Vagina (tissue), 2 donors: ENCODE measurements at regions not wholly inside any gene's neighbourhood (a gene's known extent, or its start where the extent isn't known, plus 50 kb on each side); places are given as distances from the start of the nearest gene placed in this dataset.

Experiments
- DNase-seq, 2 donors: peaks; one replicate each; pipeline ENCODE4 v3.0.0-alpha.2; 2017; ENCODE audit errors: extremely low spot score in 2 of 2
- H3K27ac ChIP-seq: fragments of 200-600 bp; sonication (generic); one replicate; pipeline ENCODE4 v1.5.1; 2019
- H3K27me3 ChIP-seq: fragments of 200-600 bp; sonication (generic); one replicate; pipeline ENCODE4 v1.5.1; 2019
- H3K36me3 ChIP-seq, 2 donors: fragments of 200-600 bp; sonication (generic); one replicate each; pipeline ENCODE4 v1.5.1; 2017 to 2019
- H3K4me1 ChIP-seq: fragments of 200-600 bp; sonication (generic); one replicate; pipeline ENCODE4 v1.5.1; 2019
- H3K4me3 ChIP-seq, 2 donors: fragments of 200-600 bp; sonication (generic); 1 replicate in 1 of 2; 2 replicates in 1 of 2; pipeline ENCODE4 v1.5.1; 2016 to 2019
- H3K9me3 ChIP-seq: fragments of 200-600 bp; sonication (generic); one replicate; pipeline ENCODE4 v1.5.1; 2019
- CTCF ChIP-seq, 3 experiments: fragments of 450-650 bp in 2 of 3; fragments of 200-600 bp in 1 of 3; sonication (generic) in 1 of 3; IDR thresholded peaks; one replicate each; pipeline ENCODE4 v1.5.1; 2017 to 2019; ENCODE audit warnings: antibody characterized with exemption in 3 of 3, mild to moderate bottlenecking in 2 of 3, moderate library complexity in 2 of 3
- POLR2A ChIP-seq, 2 donors: fragments of 450-650 bp; IDR thresholded peaks; one replicate each; pipeline ENCODE4 v1.6.1; 2017; ENCODE audit warnings: antibody characterized with exemption in 2 of 2, mild to moderate bottlenecking in 2 of 2, moderate library complexity in 2 of 2
- POLR2AphosphoS5 ChIP-seq, 2 donors: sonication (generic); formaldehyde crosslinking; IDR thresholded peaks; one replicate each; pipeline ENCODE4 v1.9.0; 2017; ENCODE audit warnings: antibody characterized with exemption in 2 of 2, mild to moderate bottlenecking in 2 of 2, low read depth in 1 of 2; ENCODE audit not compliant: insufficient read depth in 1 of 2
- intact Hi-C: fragments of 100-400 bp; cut with DNase I; formaldehyde crosslinking; loops from one replicate; pipeline ENCODE4 v1.15.1; 2023

GRCh38 chr21:43332861-43333297 is 94.1 kb downstream of the SIK1 start:
- peak overlapping the region; percentile 8 to 16 for H3K4me3 ChIP-seq
- no peaks in the 10 kb centered on the region for H3K36me3 ChIP-seq
- no peak for DNase-seq
- no peaks in the 10 kb centered on the region for H3K27me3 ChIP-seq
- peaks cover 28% of the 10 kb centered on the region for H3K4me1 ChIP-seq
- intact Hi-C loops: no loop called here
- H3K27ac ChIP-seq: peak overlapping the region; percentile 66
- no peaks in the 10 kb centered on the region for H3K9me3 ChIP-seq
- TF ChIP-seq POLR2AphosphoS5 (IDR thresholded peaks at IDR 0.05; ENCODE audit: insufficient read depth in 1 of 2, low read depth in 1 of 2) (no peak), POLR2A (IDR thresholded peaks at IDR 0.05) (no peak), CTCF (IDR thresholded peaks at IDR 0.05) (no peak)

DNA sequence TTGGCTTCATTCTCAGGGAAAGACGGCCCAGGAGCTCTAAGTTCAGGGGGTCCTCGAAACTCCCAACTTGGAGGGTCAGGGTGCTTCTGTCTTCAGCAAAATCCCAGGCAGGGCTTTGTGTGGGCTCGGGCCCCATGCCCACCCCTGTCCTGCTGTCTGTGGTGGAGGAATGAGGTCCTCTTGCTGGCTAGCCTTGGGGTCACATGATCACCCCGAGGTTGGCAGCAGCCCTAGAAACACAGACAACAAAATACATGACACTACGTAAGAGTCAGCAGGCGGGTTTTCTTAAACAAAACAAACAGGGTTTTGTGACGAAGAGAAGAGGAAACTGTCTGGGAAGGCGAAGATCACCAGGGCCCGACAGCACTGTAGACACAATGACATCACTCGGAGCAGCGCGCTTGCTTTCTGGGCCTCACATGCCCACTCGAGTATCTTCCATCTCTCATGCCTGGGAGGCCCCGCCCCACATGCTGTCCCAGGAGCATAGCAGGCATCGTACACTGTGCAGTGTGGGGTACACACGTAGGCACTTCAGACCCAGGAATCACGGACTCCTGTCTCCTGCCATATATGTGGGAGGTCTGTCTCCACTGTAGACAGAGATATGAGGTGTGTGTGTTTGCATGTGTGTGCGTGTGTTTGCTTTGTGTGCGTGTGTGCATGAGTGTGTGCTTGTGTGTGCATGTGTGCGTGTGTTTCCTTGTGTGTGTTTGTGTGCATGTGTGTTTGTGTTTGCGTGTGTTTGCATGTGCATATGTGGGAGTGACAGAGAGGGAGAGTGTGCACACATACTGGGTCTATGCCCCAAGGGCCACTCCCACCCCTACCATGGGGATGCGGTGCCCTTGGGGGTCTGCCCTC is 94.7 kb downstream of the SIK1 start:
- intact Hi-C loops: no loop called here
- no peak overlapping the region for H3K4me3 ChIP-seq

DNA sequence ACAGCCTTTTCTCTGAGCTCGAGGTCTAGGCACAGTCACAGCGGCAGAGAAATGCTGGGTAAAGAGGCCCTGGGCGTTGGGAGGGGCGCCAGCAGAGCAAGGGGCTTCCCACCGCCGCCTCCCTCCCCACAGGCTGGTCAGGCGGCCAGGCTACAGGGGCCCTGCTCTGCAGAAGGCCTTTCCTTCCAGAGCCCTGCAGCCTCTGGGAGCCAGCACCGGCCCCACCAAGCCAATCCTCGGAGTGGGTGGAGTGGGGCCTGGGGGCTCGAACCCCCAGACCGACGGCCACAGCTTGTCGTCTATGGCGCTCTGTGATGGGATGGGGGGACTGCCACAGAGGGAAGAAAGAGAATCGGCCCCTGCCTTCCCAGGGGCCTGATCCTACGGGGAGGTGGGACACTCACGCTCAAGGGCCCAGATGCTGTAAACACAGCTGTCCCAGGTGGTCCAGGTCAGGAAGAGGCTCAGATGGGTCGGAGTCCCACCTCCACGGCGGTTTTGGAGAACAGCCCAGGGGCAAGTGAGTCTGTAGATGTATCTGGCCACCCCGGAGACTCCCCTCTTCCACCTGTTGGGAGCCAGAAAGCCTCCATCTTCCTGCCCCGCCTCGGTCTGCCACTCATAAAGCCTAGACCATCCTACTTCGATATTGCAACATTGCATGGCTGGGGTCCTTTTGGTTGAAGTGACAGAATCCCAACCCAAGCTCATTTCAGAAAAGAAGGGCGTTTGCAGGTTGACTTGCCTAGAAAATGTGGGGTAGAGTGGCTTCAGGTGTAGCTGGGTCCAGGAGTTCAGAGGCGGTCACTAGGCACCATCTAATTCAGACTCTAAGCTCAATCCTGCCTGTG is 95.6 kb downstream of the SIK1 start:
- Histone ChIP-seq H3K9me3 (no peaks in the 10 kb centered on the region), H3K27me3 (no peaks in the 10 kb centered on the region), H3K4me3 (no peak overlapping the region), H3K27ac (no peak overlapping the region), H3K4me1 (peaks cover 28% of the 10 kb centered on the region), H3K36me3 (no peaks in the 10 kb centered on the region)
- no peak for DNase-seq
- TF ChIP-seq POLR2A (IDR thresholded peaks at IDR 0.05) (no peak), POLR2AphosphoS5 (IDR thresholded peaks at IDR 0.05; ENCODE audit: insufficient read depth in 1 of 2, low read depth in 1 of 2) (no peak), CTCF (IDR thresholded peaks at IDR 0.05) (no peak)
- intact Hi-C loops: no loop called here

More for the DNA sequence above, 94.7 kb downstream of the SIK1 start:
- H3K27me3 ChIP-seq: no peaks in the 10 kb centered on the region
- no peaks in the 10 kb centered on the region for H3K36me3 ChIP-seq
- H3K27ac ChIP-seq: peak overlapping the region; percentile 66
- DNase-seq: no peak
- no peak for TF ChIP-seq POLR2A (IDR thresholded peaks at IDR 0.05)
- TF ChIP-seq CTCF (IDR thresholded peaks at IDR 0.05): no peak
- TF ChIP-seq POLR2AphosphoS5 (IDR thresholded peaks at IDR 0.05; ENCODE audit: insufficient read depth in 1 of 2, low read depth in 1 of 2): peak in 1 of 2 donors; percentile 47
- no peaks in the 10 kb centered on the region for H3K9me3 ChIP-seq
- H3K4me1 ChIP-seq: peaks cover 28% of the 10 kb centered on the region

DNA sequence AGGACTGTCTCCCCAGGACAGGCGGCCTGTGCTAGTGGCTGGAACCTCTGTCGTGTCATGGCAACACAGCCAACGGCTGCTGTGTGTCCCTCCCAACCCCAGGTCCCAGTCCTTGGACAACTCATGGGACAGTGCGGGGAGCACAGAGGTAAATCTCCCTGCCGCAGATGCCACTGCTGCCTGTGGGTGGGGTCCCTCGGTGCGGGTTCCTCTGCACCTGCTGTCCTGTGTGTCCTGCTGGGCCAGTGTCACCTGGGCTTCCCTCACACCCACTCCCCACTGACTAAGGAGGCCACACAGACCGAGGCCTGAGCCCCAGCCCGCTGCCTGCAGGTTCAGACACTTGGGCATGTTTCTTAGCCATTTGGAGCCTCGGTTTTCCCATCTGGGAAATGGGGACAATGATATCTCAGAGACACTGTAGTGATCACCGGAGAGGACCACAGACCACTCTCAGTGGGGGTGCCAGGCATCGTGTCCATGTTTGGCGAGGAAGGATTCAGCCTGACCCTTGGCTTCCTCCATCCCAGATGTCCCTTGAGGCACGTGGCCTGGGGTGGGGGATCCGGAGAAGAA is 96.5 kb downstream of the SIK1 start:
- H3K36me3 ChIP-seq: no peaks in the 10 kb centered on the region
- H3K27me3 ChIP-seq: no peaks in the 10 kb centered on the region
- intact Hi-C loops: no loop called here
- no peak for DNase-seq
- H3K9me3 ChIP-seq: no peaks in the 10 kb centered on the region
- peaks cover 28% of the 10 kb centered on the region for H3K4me1 ChIP-seq
- TF ChIP-seq POLR2A (IDR thresholded peaks at IDR 0.05) (no peak), POLR2AphosphoS5 (IDR thresholded peaks at IDR 0.05; ENCODE audit: insufficient read depth in 1 of 2, low read depth in 1 of 2) (no peak), CTCF (IDR thresholded peaks at IDR 0.05) (no peak)
- no peak overlapping the region for H3K4me3 ChIP-seq
- H3K27ac ChIP-seq: no peak overlapping the region
